Transverse colon (tissue), 4 donors: ENCODE measurements at regions not wholly inside any gene's neighbourhood (a gene's known extent, or its start where the extent isn't known, plus 50 kb on each side); places are given as distances from the start of the nearest gene placed in this dataset.
"Not testable (repeated sequence)": the region's sequence is repeated elsewhere in the genome, so short reads cannot be mapped to it uniquely, and the experiment has no call there.

Experiments
- DNase-seq: peaks from one replicate; pipeline ENCODE4 v3.0.0-alpha.2; 2019
- H3K27ac ChIP-seq, 4 donors: fragments of 200-600 bp; sonication (generic); 2 replicates each; pipeline ENCODE4 v1.5.1; 2016 to 2018; ENCODE audit warnings: inconsistent platforms in 4 of 4
- H3K27me3 ChIP-seq: fragments of 200-600 bp; sonication (generic); 2 replicates; pipeline ENCODE4 v1.5.1; 2017; ENCODE audit warnings: inconsistent platforms
- H3K36me3 ChIP-seq, 4 donors: fragments of 200-600 bp; sonication (generic); 2 replicates each; pipeline ENCODE4 v1.5.1; 2017 to 2019; ENCODE audit warnings: inconsistent platforms in 4 of 4
- H3K4me1 ChIP-seq, 4 donors: fragments of 200-600 bp; sonication (generic); 2 replicates each; pipeline ENCODE4 v1.5.1; 2017 to 2020; ENCODE audit warnings: inconsistent platforms in 4 of 4
- H3K4me3 ChIP-seq, 4 donors: fragments of 200-600 bp; sonication (generic); 1 replicate in 1 of 4; 2 replicates in 3 of 4; pipeline versions ENCODE4 v1.5.1 to v1.6.1; 2017 to 2019; ENCODE audit warnings: inconsistent platforms in 4 of 4
- H3K9me3 ChIP-seq, 2 donors: fragments of 200-600 bp; sonication (generic); 2 replicates each; pipeline ENCODE4 v1.5.1; 2017 to 2019; ENCODE audit warnings: inconsistent platforms in 2 of 2
- EP300 ChIP-seq: sonication (generic); formaldehyde crosslinking; IDR thresholded peaks from one replicate; pipeline ENCODE4 v1.6.1; 2017; ENCODE audit warnings: antibody characterized with exemption, low read depth
- POLR2A ChIP-seq: fragments of 450-650 bp; IDR thresholded peaks from one replicate; pipeline ENCODE4 v1.6.1; 2016; ENCODE audit warnings: antibody characterized with exemption, mild to moderate bottlenecking, moderate library complexity
- POLR2AphosphoS5 ChIP-seq, 3 donors: sonication (generic); formaldehyde crosslinking; IDR thresholded peaks; one replicate each; pipeline ENCODE4 v1.6.1; 2016; ENCODE audit warnings: antibody characterized with exemption in 3 of 3
- WGBS, 2 donors: methylation state at CpG; one replicate each; pipeline ENCODE4 v1.1.5; 2018; ENCODE audit warnings: low coverage in 1 of 2; 5-methylcytosine and 5-hydroxymethylcytosine counted together
- in situ Hi-C, 4 donors: fragments of 200-750 bp; cut with MboI; loops; one replicate each; pipeline versions ENCODE4 v1.15.0 to v1.15.1; 2017; ENCODE audit warnings: low sequenced_read_pairs in 3 of 4, low pct_ligation_motif_present in 1 of 4, low pct_unique_long_range_greater_than_20kb in 1 of 4
- intact Hi-C: fragments of 100-400 bp; cut with DNase I; formaldehyde crosslinking; loops from one replicate; pipeline ENCODE4 v1.15.1; 2023; ENCODE audit warnings: low total_unique reads
- TF ChIP-seq, protein P1 (sequence below), 5 experiments: fragments of 200-600 bp in 3 of 5; fragments of 450-650 bp in 2 of 5; sonication (generic) in 3 of 5; IDR thresholded peaks; 1 replicate in 2 of 5; 2 replicates in 3 of 5; pipeline ENCODE4 v1.5.1; 2016 to 2017; ENCODE audit warnings: antibody characterized with exemption in 5 of 5, inconsistent platforms in 3 of 5, mild to moderate bottlenecking in 2 of 5, moderate library complexity in 1 of 5

DNA sequence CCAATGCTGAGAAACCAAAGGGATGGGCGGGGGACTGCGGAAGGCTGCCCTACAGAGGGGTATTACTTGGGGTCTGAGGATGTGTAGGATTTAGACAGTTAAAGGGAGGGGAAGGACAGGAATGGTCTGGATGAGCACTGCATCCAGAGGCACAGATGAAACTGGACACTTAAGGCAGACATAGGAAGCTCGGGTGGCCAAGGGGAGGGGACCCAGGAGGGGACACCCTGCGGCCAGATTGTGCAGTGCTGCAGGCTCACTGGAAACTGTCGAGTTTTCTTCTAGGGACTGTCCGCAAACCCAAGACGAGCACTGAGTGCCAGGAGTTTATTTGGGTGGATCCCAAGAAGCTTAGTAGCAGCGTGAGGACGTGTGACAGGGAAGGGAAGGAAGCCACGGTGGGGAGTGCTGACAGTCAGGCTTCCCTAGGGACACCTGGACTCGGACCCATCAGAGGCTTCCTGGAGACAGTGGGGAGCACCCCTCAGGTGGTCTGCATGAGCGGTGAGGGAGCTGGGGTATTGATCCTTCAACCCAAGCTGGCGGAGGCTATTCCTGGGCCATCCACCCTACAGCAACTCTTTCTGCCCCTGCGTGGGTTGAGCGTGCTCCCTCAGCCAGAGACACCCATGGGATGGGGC lies 278.7 kb downstream of the FOXL1 start:
- in situ Hi-C loops = loop anchor here in 1 of 4 donors (25.0 kb wide), 1 partner anchor 430 kb away; no protein-coding TSS in a partner anchor
- H3K27me3 ChIP-seq = no peaks in the 10 kb centered on the region
- intact Hi-C loops = no loop called here
- H3K36me3 ChIP-seq = no peaks in the 10 kb centered on the region
- H3K4me3 ChIP-seq = no peak overlapping the region
- DNase-seq = no peak
- H3K4me1 ChIP-seq = no peaks in the 10 kb centered on the region
- WGBS, 2 donors = 57 to 80% methylated on average over 3 to 15 of the region's 15 CpGs
- TF ChIP-seq, protein P1, sequence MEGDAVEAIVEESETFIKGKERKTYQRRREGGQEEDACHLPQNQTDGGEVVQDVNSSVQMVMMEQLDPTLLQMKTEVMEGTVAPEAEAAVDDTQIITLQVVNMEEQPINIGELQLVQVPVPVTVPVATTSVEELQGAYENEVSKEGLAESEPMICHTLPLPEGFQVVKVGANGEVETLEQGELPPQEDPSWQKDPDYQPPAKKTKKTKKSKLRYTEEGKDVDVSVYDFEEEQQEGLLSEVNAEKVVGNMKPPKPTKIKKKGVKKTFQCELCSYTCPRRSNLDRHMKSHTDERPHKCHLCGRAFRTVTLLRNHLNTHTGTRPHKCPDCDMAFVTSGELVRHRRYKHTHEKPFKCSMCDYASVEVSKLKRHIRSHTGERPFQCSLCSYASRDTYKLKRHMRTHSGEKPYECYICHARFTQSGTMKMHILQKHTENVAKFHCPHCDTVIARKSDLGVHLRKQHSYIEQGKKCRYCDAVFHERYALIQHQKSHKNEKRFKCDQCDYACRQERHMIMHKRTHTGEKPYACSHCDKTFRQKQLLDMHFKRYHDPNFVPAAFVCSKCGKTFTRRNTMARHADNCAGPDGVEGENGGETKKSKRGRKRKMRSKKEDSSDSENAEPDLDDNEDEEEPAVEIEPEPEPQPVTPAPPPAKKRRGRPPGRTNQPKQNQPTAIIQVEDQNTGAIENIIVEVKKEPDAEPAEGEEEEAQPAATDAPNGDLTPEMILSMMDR (IDR thresholded peaks at IDR 0.05) = no peak
- TF ChIP-seq POLR2A (no peak), EP300 (no peak), POLR2AphosphoS5 (IDR thresholded peaks at IDR 0.05) (no peak)
- no peaks in the 10 kb centered on the region for H3K9me3 ChIP-seq
- no peak overlapping the region for H3K27ac ChIP-seq

DNA sequence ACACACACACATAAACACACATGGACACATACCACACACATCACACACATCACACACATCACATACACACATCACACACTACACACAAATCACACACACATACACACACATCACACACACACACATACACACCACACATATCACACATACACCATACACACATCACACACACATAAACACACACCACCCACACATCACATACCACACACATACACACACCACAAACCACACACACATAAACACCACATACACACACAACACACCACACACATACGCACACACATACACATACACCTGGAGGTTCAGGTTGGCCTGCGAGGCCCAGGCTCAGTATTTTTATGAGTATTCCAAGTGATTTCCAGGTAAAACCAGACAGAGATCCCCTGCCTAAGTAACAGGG lies 279.5 kb downstream of the FOXL1 start:
- Histone ChIP-seq H3K9me3 (no peaks in the 10 kb centered on the region), H3K4me1 (no peaks in the 10 kb centered on the region), H3K36me3 (no peaks in the 10 kb centered on the region), H3K4me3 (no peak overlapping the region), H3K27ac (no peak overlapping the region), H3K27me3 (no peaks in the 10 kb centered on the region)
- 92 to 100% methylated on average over 1 to 2 of the region's 2 CpGs for WGBS, 2 donors
- no peak for DNase-seq
- intact Hi-C loops = no loop called here
- TF ChIP-seq, protein P1 (IDR thresholded peaks at IDR 0.05) = no peak
- in situ Hi-C loops = loop anchor here in 1 of 4 donors (25.0 kb wide), 1 partner anchor 429 kb away; no protein-coding TSS in a partner anchor

DNA sequence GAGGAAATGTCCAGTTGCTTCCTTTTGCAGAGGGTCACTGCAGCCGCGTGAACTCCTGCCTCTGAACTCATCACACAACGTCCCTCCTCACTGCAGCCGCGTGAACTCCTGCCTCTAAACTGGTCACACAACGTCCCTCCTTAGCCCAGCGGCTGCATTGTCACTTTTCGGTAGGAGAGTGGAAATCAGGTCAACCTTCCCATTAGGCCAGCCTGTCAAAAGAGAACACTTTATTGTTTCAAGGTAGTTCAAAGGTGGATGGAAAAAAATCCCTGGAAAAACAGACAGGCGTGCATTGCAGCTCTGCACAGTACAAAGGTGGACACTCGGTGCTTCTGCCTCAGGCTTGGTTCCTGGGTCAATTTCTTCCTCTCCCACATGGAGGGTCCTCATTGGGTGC lies 280.2 kb downstream of the FOXL1 start:
- H3K27ac ChIP-seq = no peak overlapping the region
- intact Hi-C loops = no loop called here
- H3K4me1 ChIP-seq = no peaks in the 10 kb centered on the region
- no peak for DNase-seq
- no peaks in the 10 kb centered on the region for H3K27me3 ChIP-seq
- no peak overlapping the region for H3K4me3 ChIP-seq
- TF ChIP-seq POLR2A (no peak), EP300 (no peak), POLR2AphosphoS5 (IDR thresholded peaks at IDR 0.05) (no peak)
- TF ChIP-seq, protein P1 (IDR thresholded peaks at IDR 0.05) = no peak
- 68 to 75% methylated on average over 8 to 10 of the region's 10 CpGs for WGBS, 2 donors
- H3K9me3 ChIP-seq = no peaks in the 10 kb centered on the region
- H3K36me3 ChIP-seq = no peaks in the 10 kb centered on the region
- in situ Hi-C loops = loop anchor here in 1 of 4 donors (25.0 kb wide), 1 partner anchor 429 kb away; no protein-coding TSS in a partner anchor

DNA sequence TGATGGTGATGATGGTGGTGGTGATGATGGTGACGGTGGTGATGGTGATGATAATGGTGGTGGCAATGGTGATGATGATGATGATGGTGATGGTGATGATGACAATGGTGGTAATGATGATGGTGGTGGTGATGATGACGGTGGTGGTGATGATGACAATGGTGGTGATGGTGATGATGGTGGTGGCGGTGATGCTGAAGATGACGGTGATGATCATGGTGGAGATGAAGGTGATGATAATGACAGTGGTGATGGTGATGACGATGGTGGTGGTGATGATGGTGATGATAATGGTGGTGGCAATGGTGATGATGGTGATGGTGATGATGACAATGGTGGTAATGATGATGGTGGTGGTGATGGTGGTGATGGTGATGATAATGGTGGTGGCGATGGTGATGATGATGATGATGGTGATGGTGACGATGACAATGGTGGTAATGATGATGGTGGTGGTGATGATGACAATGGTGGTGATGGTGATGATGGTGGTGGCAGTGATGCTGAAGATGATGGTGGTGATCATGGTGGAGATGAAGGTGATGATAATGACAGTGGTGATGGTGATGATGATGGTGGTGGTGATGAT lies 283.0 kb downstream of the FOXL1 start:
- H3K27me3 ChIP-seq, DNase-seq, H3K27ac ChIP-seq, H3K36me3 ChIP-seq, intact Hi-C loops, H3K4me1 ChIP-seq, H3K9me3 ChIP-seq, H3K4me3 ChIP-seq: not testable (repeated sequence)
- in situ Hi-C loops = loop anchor here in 1 of 4 donors (25.0 kb wide), 1 partner anchor 426 kb away; no protein-coding TSS in a partner anchor
- WGBS, 2 donors = 77 to 88% methylated on average over 7 of the region's 7 CpGs
